ENCODE measurements at regions not wholly inside any gene's neighbourhood (a gene's known extent, or its start where the extent isn't known, plus 50 kb on each side); places are given as distances from the start of the nearest gene placed in this dataset.

DNA sequence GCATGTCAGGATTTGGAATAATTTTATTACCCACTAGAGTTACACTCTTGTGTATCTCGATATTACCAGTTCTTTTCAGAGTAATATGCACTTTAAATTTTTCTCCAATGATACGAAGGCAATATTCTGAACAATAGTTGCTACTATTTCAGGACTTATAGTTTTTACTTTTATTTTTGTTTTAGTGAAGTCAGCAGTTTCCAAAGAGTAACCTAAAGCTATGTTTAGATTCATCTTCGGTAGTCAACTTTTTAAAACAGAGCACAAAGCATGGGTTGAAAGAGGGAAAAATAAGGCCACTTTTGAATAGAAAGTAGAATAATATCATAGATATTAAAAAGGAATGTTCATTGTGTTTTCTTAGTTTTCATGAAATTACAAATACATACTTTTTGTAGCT lies 532.7 kb downstream of the CPS1 start:
- TF ChIP-seq, protein P1, sequence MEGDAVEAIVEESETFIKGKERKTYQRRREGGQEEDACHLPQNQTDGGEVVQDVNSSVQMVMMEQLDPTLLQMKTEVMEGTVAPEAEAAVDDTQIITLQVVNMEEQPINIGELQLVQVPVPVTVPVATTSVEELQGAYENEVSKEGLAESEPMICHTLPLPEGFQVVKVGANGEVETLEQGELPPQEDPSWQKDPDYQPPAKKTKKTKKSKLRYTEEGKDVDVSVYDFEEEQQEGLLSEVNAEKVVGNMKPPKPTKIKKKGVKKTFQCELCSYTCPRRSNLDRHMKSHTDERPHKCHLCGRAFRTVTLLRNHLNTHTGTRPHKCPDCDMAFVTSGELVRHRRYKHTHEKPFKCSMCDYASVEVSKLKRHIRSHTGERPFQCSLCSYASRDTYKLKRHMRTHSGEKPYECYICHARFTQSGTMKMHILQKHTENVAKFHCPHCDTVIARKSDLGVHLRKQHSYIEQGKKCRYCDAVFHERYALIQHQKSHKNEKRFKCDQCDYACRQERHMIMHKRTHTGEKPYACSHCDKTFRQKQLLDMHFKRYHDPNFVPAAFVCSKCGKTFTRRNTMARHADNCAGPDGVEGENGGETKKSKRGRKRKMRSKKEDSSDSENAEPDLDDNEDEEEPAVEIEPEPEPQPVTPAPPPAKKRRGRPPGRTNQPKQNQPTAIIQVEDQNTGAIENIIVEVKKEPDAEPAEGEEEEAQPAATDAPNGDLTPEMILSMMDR (IDR thresholded peaks at IDR 0.05; ENCODE audit: low read depth, low read length), result no peak
- TF ChIP-seq POLR2A (IDR thresholded peaks at IDR 0.05; ENCODE audit: extremely low read depth, insufficient read length), result no peak
- TF ChIP-seq MAX (IDR thresholded peaks at IDR 0.05; ENCODE audit: low read depth, low read length), result no peak
- no peak for TF ChIP-seq MYC (IDR thresholded peaks at IDR 0.05; ENCODE audit: low read depth, low read length)

All from NB4 (cell line).